ENCODE measurements at regions not wholly inside any gene's neighbourhood (a gene's known extent, or its start where the extent isn't known, plus 50 kb on each side); places are given as distances from the start of the nearest gene placed in this dataset.

DNA sequence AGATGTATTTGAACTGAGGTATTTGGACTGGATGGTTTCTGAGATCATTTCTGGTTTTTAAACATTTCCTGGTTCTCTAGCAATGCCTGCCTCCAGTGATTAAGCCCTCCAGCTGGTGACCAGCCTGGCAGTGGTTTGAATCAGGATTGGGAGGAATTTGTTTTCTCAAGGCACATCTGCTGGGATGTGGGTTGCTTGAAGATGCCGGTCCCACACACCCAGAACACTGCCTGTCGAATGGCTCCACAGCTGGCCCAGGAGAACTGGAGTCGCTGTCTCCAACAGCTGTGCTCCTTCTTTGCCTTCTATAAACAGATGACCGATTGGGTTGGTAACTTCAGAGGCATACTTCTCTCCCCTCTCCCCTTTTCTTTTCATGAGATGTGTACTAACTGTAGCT, 258.0 kb upstream of the DDHD1 start:
- no peak for TF ChIP-seq POLR2A (IDR thresholded peaks at IDR 0.05)
- TF ChIP-seq EP300 (IDR thresholded peaks at IDR 0.05) = no peak
- TF ChIP-seq, protein P1, sequence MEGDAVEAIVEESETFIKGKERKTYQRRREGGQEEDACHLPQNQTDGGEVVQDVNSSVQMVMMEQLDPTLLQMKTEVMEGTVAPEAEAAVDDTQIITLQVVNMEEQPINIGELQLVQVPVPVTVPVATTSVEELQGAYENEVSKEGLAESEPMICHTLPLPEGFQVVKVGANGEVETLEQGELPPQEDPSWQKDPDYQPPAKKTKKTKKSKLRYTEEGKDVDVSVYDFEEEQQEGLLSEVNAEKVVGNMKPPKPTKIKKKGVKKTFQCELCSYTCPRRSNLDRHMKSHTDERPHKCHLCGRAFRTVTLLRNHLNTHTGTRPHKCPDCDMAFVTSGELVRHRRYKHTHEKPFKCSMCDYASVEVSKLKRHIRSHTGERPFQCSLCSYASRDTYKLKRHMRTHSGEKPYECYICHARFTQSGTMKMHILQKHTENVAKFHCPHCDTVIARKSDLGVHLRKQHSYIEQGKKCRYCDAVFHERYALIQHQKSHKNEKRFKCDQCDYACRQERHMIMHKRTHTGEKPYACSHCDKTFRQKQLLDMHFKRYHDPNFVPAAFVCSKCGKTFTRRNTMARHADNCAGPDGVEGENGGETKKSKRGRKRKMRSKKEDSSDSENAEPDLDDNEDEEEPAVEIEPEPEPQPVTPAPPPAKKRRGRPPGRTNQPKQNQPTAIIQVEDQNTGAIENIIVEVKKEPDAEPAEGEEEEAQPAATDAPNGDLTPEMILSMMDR (IDR thresholded peaks at IDR 0.05) = no peak
- no peak for TF ChIP-seq POLR2AphosphoS5 (IDR thresholded peaks at IDR 0.05)
- H3K9me3 ChIP-seq = no peaks in the 10 kb centered on the region
- intact Hi-C loops (cut with DNase I) = no loop called here
- 78 to 85% methylated on average over 4 of the region's 4 CpGs for WGBS, 2 donors
- no peak overlapping the region for H3K27ac ChIP-seq
- no peak overlapping the region for H3K4me3 ChIP-seq
- H3K27me3 ChIP-seq = no peaks in the 10 kb centered on the region
- peaks cover 0 to 9% (median 0%) of the 10 kb centered on the region in 4 donors for H3K4me1 ChIP-seq
- H3K36me3 ChIP-seq = no peaks in the 10 kb centered on the region
- DNase-seq = no peak

- intact Hi-C loops (cut with DNase I) = no loop called here
These were observed 256.8 kb upstream of the DDHD1 start for GRCh38 chr14:53409969-53410368.

GRCh38 chr14:53409289-53409688, 256.2 kb upstream of the DDHD1 start:
- no peak for DNase-seq
- TF ChIP-seq POLR2AphosphoS5 (IDR thresholded peaks at IDR 0.05) (no peak), EP300 (IDR thresholded peaks at IDR 0.05) (no peak), POLR2A (IDR thresholded peaks at IDR 0.05) (no peak)
- TF ChIP-seq, protein P1 (IDR thresholded peaks at IDR 0.05) = no peak
- WGBS, 2 donors = 85 to 87% methylated on average over 2 of the region's 2 CpGs

More at GRCh38 chr14:53409969-53410368, 256.8 kb upstream of the DDHD1 start:
- Histone ChIP-seq H3K4me3 (no peak overlapping the region), H3K9me3 (no peaks in the 10 kb centered on the region), H3K4me1 (peaks cover 0 to 9% (median 0%) of the 10 kb centered on the region in 4 donors), H3K27ac (no peak overlapping the region), H3K27me3 (no peaks in the 10 kb centered on the region), H3K36me3 (no peaks in the 10 kb centered on the region)
- DNase-seq = no peak
- WGBS, 2 donors = 81 to 83% methylated on average over 4 of the region's 4 CpGs
- no peak for TF ChIP-seq EP300 (IDR thresholded peaks at IDR 0.05)
- no peak for TF ChIP-seq POLR2AphosphoS5 (IDR thresholded peaks at IDR 0.05)
- no peak for TF ChIP-seq POLR2A (IDR thresholded peaks at IDR 0.05)
- TF ChIP-seq, protein P1 (IDR thresholded peaks at IDR 0.05) = no peak

GRCh38 chr14:53408175-53408879, 255.2 kb upstream of the DDHD1 start:
- no peak for DNase-seq
- no peak overlapping the region for H3K4me3 ChIP-seq
- intact Hi-C loops (cut with DNase I) = no loop called here
- WGBS, 2 donors = 93 to 96% methylated on average over 2 of the region's 2 CpGs
- no peaks in the 10 kb centered on the region for H3K36me3 ChIP-seq
- peaks cover 0 to 9% (median 0%) of the 10 kb centered on the region in 4 donors for H3K4me1 ChIP-seq
- H3K9me3 ChIP-seq = no peaks in the 10 kb centered on the region
- H3K27ac ChIP-seq = no peak overlapping the region
- H3K27me3 ChIP-seq = no peaks in the 10 kb centered on the region
- TF ChIP-seq, protein P1 (IDR thresholded peaks at IDR 0.05) = no peak
- TF ChIP-seq POLR2A (IDR thresholded peaks at IDR 0.05) (no peak), POLR2AphosphoS5 (IDR thresholded peaks at IDR 0.05) (no peak), EP300 (IDR thresholded peaks at IDR 0.05) (no peak)

More at GRCh38 chr14:53409289-53409688, 256.2 kb upstream of the DDHD1 start:
- H3K9me3 ChIP-seq = no peaks in the 10 kb centered on the region
- H3K27me3 ChIP-seq = no peaks in the 10 kb centered on the region
- H3K36me3 ChIP-seq = no peaks in the 10 kb centered on the region
- intact Hi-C loops (cut with DNase I) = no loop called here
- H3K4me3 ChIP-seq = no peak overlapping the region
- peaks cover 0 to 9% (median 0%) of the 10 kb centered on the region in 4 donors for H3K4me1 ChIP-seq
- no peak overlapping the region for H3K27ac ChIP-seq
